Body of pancreas (tissue), 4 donors: ENCODE measurements at regions not wholly inside any gene's neighbourhood (a gene's known extent, or its start where the extent isn't known, plus 50 kb on each side); places are given as distances from the start of the nearest gene placed in this dataset.
A peak's percentile ranks its signal among the peaks of the same experiment; 100 is the strongest.

Experiments used
- ATAC-seq: fragments of 150-250 bp; one replicate; pipeline ENCODE4 v1.9.1; 2016
- DNase-seq, 4 donors: peaks; one replicate each; pipeline ENCODE4 v3.0.0-alpha.2; 2019
- H3K27ac ChIP-seq, 4 donors: fragments of 200-600 bp; sonication (generic); 1 replicate in 3 of 4; 2 replicates in 1 of 4; pipeline versions ENCODE4 v1.5.1 to v1.6.1; 2016 to 2019; ENCODE audit warnings: mild to moderate bottlenecking in 1 of 4, mixed read lengths in 1 of 4, moderate library complexity in 1 of 4
- H3K27me3 ChIP-seq, 2 donors: fragments of 200-600 bp; sonication (generic); one replicate each; pipeline ENCODE4 v1.6.0; 2016; ENCODE audit warnings: mild to moderate bottlenecking in 1 of 2
- H3K36me3 ChIP-seq, 2 donors: fragments of 200-600 bp; sonication (generic); replicated peaks in 1 of 2; 2 replicates each; pipeline ENCODE4 v1.5.1; 2016; ENCODE audit warnings: low read depth in 2 of 2; ENCODE audit not compliant: insufficient read depth in 1 of 2
- H3K4me1 ChIP-seq: fragments of 200-600 bp; sonication (generic); one replicate; pipeline ENCODE4 v1.6.0; 2016
- H3K4me3 ChIP-seq, 2 donors: fragments of 200-600 bp; sonication (generic); 1 replicate in 1 of 2; 2 replicates in 1 of 2; pipeline ENCODE4 v1.5.1; 2016 to 2019
- H3K9me3 ChIP-seq, 3 donors: fragments of 200-600 bp; sonication (generic); 1 replicate in 2 of 3; 2 replicates in 1 of 3; pipeline ENCODE4 v1.5.1; 2016
- POLR2A ChIP-seq, 3 donors: fragments of 450-650 bp; IDR thresholded peaks; one replicate each; pipeline ENCODE4 v1.6.1; 2016; ENCODE audit warnings: antibody characterized with exemption in 3 of 3, mild to moderate bottlenecking in 2 of 3
- WGBS, 2 donors: methylation state at CpG; one replicate each; pipeline ENCODE4 v1.1.5; 2017; 5-methylcytosine and 5-hydroxymethylcytosine counted together
- intact Hi-C: fragments of 100-400 bp; cut with DNase I; formaldehyde crosslinking; loops from one replicate; pipeline ENCODE4 v1.15.1; 2023
- TF ChIP-seq, protein P1 (sequence below), 7 experiments: fragments of 450-650 bp in 4 of 7; fragments of 200-600 bp in 3 of 7; sonication (generic) in 3 of 7; IDR thresholded peaks; one replicate each; pipeline ENCODE4 v1.5.1; 2016 to 2019; ENCODE audit warnings: antibody characterized with exemption in 7 of 7

DNA sequence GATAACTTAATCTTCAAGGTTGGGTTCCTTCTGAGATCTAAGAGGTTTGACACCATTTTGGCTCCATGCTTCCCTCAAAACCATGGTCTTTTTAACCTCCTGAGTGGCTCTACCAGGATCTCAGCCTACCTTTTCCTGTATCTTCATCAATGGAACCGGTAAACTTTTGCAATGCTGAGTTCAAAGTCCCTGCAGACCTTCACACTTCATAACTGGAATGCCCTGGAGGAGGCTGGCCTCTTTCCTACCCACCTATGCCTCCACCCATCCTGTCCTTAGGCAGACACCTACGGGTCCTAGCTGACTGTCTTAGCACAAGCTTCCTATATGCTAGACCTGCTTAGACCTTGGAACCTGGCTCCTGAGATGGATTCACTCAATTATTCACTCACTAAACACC is 89.5 kb upstream of the EEA1 start:
- peaks cover 58% of the 10 kb centered on the region for H3K4me1 ChIP-seq
- intact Hi-C loops = no loop called here
- no peaks in the 10 kb centered on the region for H3K36me3 ChIP-seq
- no peaks in the 10 kb centered on the region for H3K9me3 ChIP-seq
- no peak overlapping the region for H3K27ac ChIP-seq
- no peak overlapping the region for H3K4me3 ChIP-seq
- DNase-seq (no peak), ATAC-seq (no peak)
- no peak for TF ChIP-seq POLR2A (IDR thresholded peaks at IDR 0.05)
- TF ChIP-seq, protein P1, sequence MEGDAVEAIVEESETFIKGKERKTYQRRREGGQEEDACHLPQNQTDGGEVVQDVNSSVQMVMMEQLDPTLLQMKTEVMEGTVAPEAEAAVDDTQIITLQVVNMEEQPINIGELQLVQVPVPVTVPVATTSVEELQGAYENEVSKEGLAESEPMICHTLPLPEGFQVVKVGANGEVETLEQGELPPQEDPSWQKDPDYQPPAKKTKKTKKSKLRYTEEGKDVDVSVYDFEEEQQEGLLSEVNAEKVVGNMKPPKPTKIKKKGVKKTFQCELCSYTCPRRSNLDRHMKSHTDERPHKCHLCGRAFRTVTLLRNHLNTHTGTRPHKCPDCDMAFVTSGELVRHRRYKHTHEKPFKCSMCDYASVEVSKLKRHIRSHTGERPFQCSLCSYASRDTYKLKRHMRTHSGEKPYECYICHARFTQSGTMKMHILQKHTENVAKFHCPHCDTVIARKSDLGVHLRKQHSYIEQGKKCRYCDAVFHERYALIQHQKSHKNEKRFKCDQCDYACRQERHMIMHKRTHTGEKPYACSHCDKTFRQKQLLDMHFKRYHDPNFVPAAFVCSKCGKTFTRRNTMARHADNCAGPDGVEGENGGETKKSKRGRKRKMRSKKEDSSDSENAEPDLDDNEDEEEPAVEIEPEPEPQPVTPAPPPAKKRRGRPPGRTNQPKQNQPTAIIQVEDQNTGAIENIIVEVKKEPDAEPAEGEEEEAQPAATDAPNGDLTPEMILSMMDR (IDR thresholded peaks at IDR 0.05) = no peak
- 96% methylated on average over 2 of the region's 2 CpGs for WGBS, 2 donors
- no peaks in the 10 kb centered on the region for H3K27me3 ChIP-seq

DNA sequence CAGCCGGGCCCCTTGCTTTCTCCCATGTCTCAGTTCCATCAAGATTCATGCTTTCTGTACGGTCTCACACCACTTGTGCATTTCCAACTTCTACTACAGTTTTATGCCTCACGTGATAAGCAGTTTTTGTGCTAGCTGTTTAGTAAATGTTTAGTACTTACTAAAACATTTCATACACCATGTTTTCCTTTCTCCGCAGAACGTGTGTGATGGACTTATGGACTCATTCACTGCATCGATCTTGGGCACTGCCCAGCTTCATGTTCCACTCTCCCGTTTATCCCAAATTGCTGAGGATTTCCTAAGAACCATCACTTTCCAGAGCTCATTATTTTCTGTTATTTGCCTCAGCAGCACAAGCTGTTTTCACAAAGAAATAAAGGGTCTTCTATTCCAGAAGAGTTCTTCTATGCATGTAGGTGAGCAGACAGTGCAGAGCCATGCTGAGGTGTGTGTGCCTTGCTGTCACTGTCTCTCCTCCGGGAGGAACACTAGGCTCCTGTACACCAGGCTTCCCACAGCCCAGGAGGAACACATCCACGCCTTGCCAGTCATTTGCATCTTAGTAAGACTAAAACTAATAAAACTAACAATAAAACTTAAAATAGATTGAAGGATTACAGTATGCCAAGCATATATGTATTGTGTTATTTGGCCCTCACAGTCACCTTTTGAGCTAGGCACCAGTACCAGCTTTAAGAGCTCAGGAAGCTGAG is 90.3 kb upstream of the EEA1 start:
- H3K4me1 ChIP-seq = peaks cover 56% of the 10 kb centered on the region
- H3K27ac ChIP-seq = peak overlapping the region; percentile 54 to 80 (median 78)
- no peaks in the 10 kb centered on the region for H3K9me3 ChIP-seq
- no peak for TF ChIP-seq POLR2A (IDR thresholded peaks at IDR 0.05)
- TF ChIP-seq, protein P1 (IDR thresholded peaks at IDR 0.05) = no peak
- H3K27me3 ChIP-seq = no peaks in the 10 kb centered on the region
- H3K36me3 ChIP-seq = no peaks in the 10 kb centered on the region
- 90 to 91% methylated on average over 9 of the region's 9 CpGs for WGBS, 2 donors
- no peak overlapping the region for H3K4me3 ChIP-seq
- intact Hi-C loops = no loop called here
- no peak for ATAC-seq
- DNase-seq = no peak

DNA sequence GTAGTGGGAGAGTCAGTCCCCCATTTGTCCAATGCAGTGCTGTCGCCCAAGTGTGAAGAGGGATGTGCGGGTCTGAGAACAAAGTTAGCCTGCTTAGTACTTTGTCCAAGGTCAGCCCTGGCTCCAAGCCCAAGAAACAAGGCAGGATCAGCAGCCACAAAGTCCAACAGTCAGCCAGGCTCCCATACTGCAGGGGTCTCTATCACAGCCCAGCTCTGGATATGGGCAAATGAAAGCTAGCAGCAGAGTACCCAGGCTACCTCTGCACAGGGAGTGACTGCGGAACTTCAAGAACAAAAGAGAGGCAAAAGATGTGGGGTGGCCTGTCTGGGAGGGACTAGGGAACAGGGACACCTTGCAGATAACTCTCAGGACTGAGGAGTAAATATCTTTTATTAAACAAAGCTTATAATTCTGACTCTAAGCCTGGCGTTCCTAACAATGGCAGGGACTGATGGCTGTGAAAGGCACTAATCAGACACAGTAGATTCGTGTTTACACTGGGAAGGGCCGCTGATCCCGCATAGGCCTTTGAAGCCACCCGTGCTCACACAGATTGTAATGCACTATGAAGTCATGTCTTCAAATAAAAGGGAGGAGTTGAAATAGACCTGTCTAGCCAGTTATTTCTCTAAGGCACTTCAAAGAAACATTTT is 91.0 kb upstream of the EEA1 start:
- TF ChIP-seq POLR2A (IDR thresholded peaks at IDR 0.05) = peak in 1 of 3 donors; percentile 17
- TF ChIP-seq, protein P1 (IDR thresholded peaks at IDR 0.05) = no peak
- WGBS, 2 donors = 19 to 26% methylated on average over 8 of the region's 8 CpGs
- Histone ChIP-seq H3K27me3 (no peaks in the 10 kb centered on the region), H3K36me3 (no peaks in the 10 kb centered on the region), H3K4me3 (no peak overlapping the region), H3K27ac (peak overlapping the region; percentile 54 to 80 (median 78)), H3K9me3 (no peaks in the 10 kb centered on the region), H3K4me1 (peaks cover 48% of the 10 kb centered on the region)
- DNase-seq (peak; percentile 65 to 86 (median 82)), ATAC-seq (peak; percentile 87)
- intact Hi-C loops = no loop called here

DNA sequence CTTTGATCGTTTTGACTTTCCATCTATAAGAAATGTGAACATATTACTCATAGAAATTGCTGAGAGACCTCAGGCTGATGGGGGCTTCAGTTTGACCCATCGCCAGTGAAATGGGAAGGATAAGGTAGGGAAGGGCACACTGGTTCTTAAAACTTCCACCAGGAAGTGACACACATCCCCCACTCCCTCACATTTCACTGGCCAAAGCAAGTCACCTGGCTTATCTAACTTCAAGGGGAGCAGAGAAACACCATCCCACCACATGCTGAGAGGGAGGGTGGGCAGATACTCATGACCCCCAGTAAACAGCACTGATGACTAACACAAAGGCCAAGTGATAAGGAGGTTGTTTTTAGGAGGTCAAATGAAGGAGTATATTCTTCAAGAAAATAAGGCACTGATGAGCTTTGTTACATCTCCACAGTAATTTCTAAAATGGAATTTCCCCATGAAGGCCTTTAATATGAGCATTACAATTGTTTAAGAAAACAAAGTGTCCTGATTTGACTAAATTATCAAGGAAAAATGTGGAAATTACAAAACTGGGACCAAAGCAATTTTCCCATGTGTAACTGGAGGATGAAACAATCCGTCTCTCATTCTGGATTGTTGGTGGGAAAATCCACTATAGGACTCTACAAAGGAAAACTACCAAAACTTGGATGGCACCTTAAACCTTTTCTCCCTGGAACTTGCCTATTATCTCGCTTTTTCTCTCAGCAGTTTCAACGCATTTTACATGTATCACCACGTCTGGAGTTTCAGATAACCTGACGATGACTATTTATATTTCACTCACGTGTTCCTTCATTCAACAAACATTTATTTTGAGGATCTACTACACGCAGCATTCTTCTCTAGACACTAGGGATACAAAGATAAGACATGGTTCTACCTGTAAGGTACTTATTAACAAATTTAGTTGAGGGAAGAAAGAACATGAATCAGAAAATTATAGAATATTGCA is 91.8 kb upstream of the EEA1 start:
- Histone ChIP-seq H3K4me3 (no peak overlapping the region), H3K27me3 (no peaks in the 10 kb centered on the region), H3K4me1 (peaks cover 40% of the 10 kb centered on the region), H3K9me3 (no peaks in the 10 kb centered on the region), H3K27ac (peak overlapping the region; percentile 54 to 80 (median 78)), H3K36me3 (no peaks in the 10 kb centered on the region)
- peak; percentile 22 for ATAC-seq
- WGBS, 2 donors = 44% methylated on average over 9 of the region's 9 CpGs
- intact Hi-C loops = no loop called here
- no peak for TF ChIP-seq POLR2A (IDR thresholded peaks at IDR 0.05)
- TF ChIP-seq, protein P1 (IDR thresholded peaks at IDR 0.05) = no peak
- DNase-seq = peak in 1 of 4 donors; percentile 20
